GM23338 (cell line): ENCODE measurements at regions not wholly inside any gene's neighbourhood (a gene's known extent, or its start where the extent isn't known, plus 50 kb on each side); places are given as distances from the start of the nearest gene placed in this dataset.

Experiments
- ATAC-seq: fragments of 200-7000 bp; cut with Tn5 transposase; 3 replicates; pipeline ENCODE4 v1.9.1; 2020
- DNase-seq: peaks from one replicate; pipeline ENCODE4 v3.0.0-alpha.2; 2015; ENCODE audit warnings: low spot score
- H2AFZ ChIP-seq: fragments of 200-600 bp; sonication (generic); 2 replicates; pipeline ENCODE4 v1.8.0; 2016; ENCODE audit warnings: antibody characterized with exemption, mild to moderate bottlenecking, moderate library complexity
- H3F3A ChIP-seq: fragments of 200-600 bp; sonication (generic); replicated peaks from 2 replicates; pipeline ENCODE4 v1.8.0; 2017; ENCODE audit warnings: antibody characterized with exemption, mixed run types, low read depth
- H3K27ac ChIP-seq: fragments of 200-600 bp; sonication (generic); 2 replicates; pipeline ENCODE4 v1.6.1; 2016; ENCODE audit warnings: low read depth
- H3K27me3 ChIP-seq: fragments of 200-600 bp; sonication (generic); 2 replicates; pipeline ENCODE4 v1.8.0; 2016; ENCODE audit warnings: mild to moderate bottlenecking, mixed run types, moderate library complexity; ENCODE audit not compliant: insufficient read depth
- H3K36me3 ChIP-seq: fragments of 200-600 bp; sonication (generic); 2 replicates; pipeline ENCODE4 v1.8.0; 2016; ENCODE audit warnings: mild to moderate bottlenecking; ENCODE audit not compliant: insufficient read depth
- H3K4me1 ChIP-seq: fragments of 200-600 bp; sonication (generic); 2 replicates; pipeline ENCODE4 v1.8.0; 2016; ENCODE audit warnings: mild to moderate bottlenecking, moderate library complexity; ENCODE audit not compliant: insufficient read depth
- H3K4me2 ChIP-seq: fragments of 200-600 bp; sonication (generic); 2 replicates; pipeline ENCODE4 v1.7.1; 2017; ENCODE audit warnings: mixed run types
- H3K4me3 ChIP-seq: fragments of 200-600 bp; sonication (generic); 2 replicates; pipeline ENCODE4 v1.6.1; 2016; ENCODE audit warnings: mixed run types
- H3K79me2 ChIP-seq: fragments of 200-600 bp; sonication (generic); replicated peaks from 2 replicates; pipeline ENCODE4 v1.8.0; 2017; ENCODE audit warnings: mild to moderate bottlenecking; ENCODE audit not compliant: insufficient read depth
- H3K9me2 ChIP-seq: fragments of 200-600 bp; sonication (generic); 2 replicates; pipeline ENCODE4 v1.8.0; 2017; ENCODE audit not compliant: insufficient read depth
- H4K20me1 ChIP-seq: fragments of 200-600 bp; sonication (generic); replicated peaks from 2 replicates; pipeline ENCODE4 v1.8.0; 2017; ENCODE audit warnings: mild to moderate bottlenecking; ENCODE audit not compliant: insufficient read depth
- H3K27ac Mint-ChIP-seq: 2 replicates; pipeline ENCODE4 v1.8.0; 2020; ENCODE audit warnings: inconsistent platforms, mild to moderate bottlenecking, moderate library complexity, mixed read lengths
- H3K27me3 Mint-ChIP-seq: 3 replicates; pipeline ENCODE4 v1.8.0; 2022; ENCODE audit warnings: low read depth, mild to moderate bottlenecking, moderate library complexity, mixed read lengths, inconsistent platforms; ENCODE audit not compliant: insufficient read depth, poor library complexity
- H3K36me3 Mint-ChIP-seq: 3 replicates; pipeline ENCODE4 v1.8.0; 2021; ENCODE audit warnings: low read depth, mild to moderate bottlenecking, inconsistent platforms, moderate library complexity, mixed read lengths
- H3K4me1 Mint-ChIP-seq: 3 replicates; pipeline ENCODE4 v1.8.0; 2020; ENCODE audit warnings: mild to moderate bottlenecking, inconsistent platforms, mixed read lengths
- H3K4me3 Mint-ChIP-seq: 3 replicates; pipeline ENCODE4 v1.8.0; 2021; ENCODE audit warnings: moderate library complexity, mild to moderate bottlenecking, inconsistent platforms, mixed read lengths
- H3K9me3 Mint-ChIP-seq: 3 replicates; pipeline ENCODE4 v1.8.0; 2020; ENCODE audit warnings: moderate library complexity, mild to moderate bottlenecking, inconsistent platforms, mixed read lengths
- ETS1 ChIP-seq: IDR thresholded peaks from 2 replicates; pipeline ENCODE4 v1.6.1; 2016; ENCODE audit warnings: antibody characterized with exemption
- EZH2phosphoT487 ChIP-seq: fragments of 200-600 bp; sonication (generic); IDR thresholded peaks from one replicate; pipeline ENCODE4 v1.8.1; 2018; ENCODE audit warnings: antibody characterized with exemption; ENCODE audit not compliant: unreplicated experiment
- POLR2AphosphoS5 ChIP-seq: IDR thresholded peaks from 2 replicates; pipeline ENCODE4 v1.6.1; 2016; ENCODE audit warnings: antibody characterized with exemption, low read depth
- STAT1 ChIP-seq: IDR thresholded peaks from one replicate; pipeline ENCODE4 v1.6.1; 2016; ENCODE audit warnings: antibody characterized with exemption; ENCODE audit not compliant: unreplicated experiment
- ZNF331 ChIP-seq: fragments of 250-450 bp; sonication (Bioruptor Pico); IDR thresholded peaks from 2 replicates; pipeline ENCODE4 v1.5.0; 2020; ENCODE audit warnings: low read depth, mild to moderate bottlenecking, moderate library complexity
- TF ChIP-seq, protein P1 (sequence below): fragments of 250-450 bp; sonication (Bioruptor Pico); IDR thresholded peaks from 2 replicates; pipeline ENCODE4 v1.5.0; 2020; ENCODE audit warnings: mild to moderate bottlenecking, moderate library complexity
- TF ChIP-seq, protein P2 (sequence below), 2 experiments: fragments of 200-600 bp in 1 of 2; sonication (generic) in 1 of 2; conservative IDR thresholded peaks; 2 replicates each; pipeline versions ENCODE4 v1.5.1 to v1.6.1; 2016 to 2017; ENCODE audit warnings: antibody characterized with exemption in 2 of 2, low read depth in 2 of 2, mild to moderate bottlenecking in 2 of 2, moderate library complexity in 1 of 2

DNA sequence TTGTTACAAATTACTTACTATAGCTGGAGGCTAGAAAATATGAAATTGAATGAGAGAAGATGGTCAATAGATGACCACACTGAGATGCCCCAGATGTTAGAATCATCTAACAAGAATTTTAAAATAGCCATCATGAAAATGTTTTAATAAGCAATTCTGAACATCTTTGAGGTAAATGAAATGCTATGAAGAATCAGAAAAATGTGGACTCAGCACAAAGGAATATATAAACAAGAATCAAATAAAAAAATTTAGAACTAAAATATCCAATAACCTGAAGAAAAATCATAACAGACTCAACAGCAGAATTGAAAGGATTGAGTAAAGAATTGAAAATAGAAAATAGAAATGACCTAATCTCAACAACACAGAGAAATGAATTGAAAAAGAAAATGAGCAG is 248.5 kb downstream of the PRDM9 start:
- H3K9me3 Mint-ChIP-seq, result peaks cover 6% of the 10 kb centered on the region
- Histone ChIP-seq H3K79me2 (no peaks in the 10 kb centered on the region), H3K36me3 (no peaks in the 10 kb centered on the region; the same call in 1 of the 2 replicates), H3K27me3 (no peaks in the 10 kb centered on the region), H3K27ac (no peak overlapping the region), H3K4me1 (no peaks in the 10 kb centered on the region), H3K4me2 (no peak overlapping the region), H4K20me1 (no peaks in the 10 kb centered on the region), H3F3A (no peaks in the 10 kb centered on the region), H2AFZ (no peak overlapping the region), H3K9me2 (no peaks in the 10 kb centered on the region), H3K4me3 (no peak overlapping the region)
- DNase-seq, result no peak
- no peak for ATAC-seq
- TF ChIP-seq ZNF331 (CRISPR knock-in tag), result no peak
- no peak for TF ChIP-seq ETS1
- TF ChIP-seq, protein P1, sequence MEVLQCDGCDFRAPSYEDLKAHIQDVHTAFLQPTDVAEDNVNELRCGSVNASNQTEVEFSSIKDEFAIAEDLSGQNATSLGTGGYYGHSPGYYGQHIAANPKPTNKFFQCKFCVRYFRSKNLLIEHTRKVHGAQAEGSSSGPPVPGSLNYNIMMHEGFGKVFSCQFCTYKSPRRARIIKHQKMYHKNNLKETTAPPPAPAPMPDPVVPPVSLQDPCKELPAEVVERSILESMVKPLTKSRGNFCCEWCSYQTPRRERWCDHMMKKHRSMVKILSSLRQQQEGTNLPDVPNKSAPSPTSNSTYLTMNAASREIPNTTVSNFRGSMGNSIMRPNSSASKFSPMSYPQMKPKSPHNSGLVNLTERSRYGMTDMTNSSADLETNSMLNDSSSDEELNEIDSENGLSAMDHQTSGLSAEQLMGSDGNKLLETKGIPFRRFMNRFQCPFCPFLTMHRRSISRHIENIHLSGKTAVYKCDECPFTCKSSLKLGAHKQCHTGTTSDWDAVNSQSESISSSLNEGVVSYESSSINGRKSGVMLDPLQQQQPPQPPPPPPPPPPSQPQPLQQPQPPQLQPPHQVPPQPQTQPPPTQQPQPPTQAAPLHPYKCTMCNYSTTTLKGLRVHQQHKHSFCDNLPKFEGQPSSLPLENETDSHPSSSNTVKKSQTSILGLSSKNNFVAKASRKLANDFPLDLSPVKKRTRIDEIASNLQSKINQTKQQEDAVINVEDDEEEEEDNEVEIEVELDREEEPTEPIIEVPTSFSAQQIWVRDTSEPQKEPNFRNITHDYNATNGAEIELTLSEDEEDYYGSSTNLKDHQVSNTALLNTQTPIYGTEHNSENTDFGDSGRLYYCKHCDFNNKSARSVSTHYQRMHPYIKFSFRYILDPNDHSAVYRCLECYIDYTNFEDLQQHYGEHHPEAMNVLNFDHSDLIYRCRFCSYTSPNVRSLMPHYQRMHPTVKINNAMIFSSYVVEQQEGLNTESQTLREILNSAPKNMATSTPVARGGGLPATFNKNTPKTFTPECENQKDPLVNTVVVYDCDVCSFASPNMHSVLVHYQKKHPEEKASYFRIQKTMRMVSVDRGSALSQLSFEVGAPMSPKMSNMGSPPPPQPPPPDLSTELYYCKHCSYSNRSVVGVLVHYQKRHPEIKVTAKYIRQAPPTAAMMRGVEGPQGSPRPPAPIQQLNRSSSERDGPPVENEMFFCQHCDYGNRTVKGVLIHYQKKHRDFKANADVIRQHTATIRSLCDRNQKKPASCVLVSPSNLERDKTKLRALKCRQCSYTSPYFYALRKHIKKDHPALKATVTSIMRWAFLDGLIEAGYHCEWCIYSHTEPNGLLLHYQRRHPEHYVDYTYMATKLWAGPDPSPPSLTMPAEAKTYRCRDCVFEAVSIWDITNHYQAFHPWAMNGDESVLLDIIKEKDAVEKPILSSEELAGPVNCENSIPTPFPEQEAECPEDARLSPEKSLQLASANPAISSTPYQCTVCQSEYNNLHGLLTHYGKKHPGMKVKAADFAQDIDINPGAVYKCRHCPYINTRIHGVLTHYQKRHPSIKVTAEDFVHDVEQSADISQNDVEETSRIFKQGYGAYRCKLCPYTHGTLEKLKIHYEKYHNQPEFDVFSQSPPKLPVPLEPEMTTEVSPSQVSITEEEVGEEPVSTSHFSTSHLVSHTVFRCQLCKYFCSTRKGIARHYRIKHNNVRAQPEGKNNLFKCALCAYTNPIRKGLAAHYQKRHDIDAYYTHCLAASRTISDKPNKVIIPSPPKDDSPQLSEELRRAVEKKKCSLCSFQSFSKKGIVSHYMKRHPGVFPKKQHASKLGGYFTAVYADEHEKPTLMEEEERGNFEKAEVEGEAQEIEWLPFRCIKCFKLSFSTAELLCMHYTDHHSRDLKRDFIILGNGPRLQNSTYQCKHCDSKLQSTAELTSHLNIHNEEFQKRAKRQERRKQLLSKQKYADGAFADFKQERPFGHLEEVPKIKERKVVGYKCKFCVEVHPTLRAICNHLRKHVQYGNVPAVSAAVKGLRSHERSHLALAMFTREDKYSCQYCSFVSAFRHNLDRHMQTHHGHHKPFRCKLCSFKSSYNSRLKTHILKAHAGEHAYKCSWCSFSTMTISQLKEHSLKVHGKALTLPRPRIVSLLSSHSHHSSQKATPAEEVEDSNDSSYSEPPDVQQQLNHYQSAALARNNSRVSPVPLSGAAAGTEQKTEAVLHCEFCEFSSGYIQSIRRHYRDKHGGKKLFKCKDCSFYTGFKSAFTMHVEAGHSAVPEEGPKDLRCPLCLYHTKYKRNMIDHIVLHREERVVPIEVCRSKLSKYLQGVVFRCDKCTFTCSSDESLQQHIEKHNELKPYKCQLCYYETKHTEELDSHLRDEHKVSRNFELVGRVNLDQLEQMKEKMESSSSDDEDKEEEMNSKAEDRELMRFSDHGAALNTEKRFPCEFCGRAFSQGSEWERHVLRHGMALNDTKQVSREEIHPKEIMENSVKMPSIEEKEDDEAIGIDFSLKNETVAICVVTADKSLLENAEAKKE (CRISPR knock-in tag), result no peak
- TF ChIP-seq, protein P2, sequence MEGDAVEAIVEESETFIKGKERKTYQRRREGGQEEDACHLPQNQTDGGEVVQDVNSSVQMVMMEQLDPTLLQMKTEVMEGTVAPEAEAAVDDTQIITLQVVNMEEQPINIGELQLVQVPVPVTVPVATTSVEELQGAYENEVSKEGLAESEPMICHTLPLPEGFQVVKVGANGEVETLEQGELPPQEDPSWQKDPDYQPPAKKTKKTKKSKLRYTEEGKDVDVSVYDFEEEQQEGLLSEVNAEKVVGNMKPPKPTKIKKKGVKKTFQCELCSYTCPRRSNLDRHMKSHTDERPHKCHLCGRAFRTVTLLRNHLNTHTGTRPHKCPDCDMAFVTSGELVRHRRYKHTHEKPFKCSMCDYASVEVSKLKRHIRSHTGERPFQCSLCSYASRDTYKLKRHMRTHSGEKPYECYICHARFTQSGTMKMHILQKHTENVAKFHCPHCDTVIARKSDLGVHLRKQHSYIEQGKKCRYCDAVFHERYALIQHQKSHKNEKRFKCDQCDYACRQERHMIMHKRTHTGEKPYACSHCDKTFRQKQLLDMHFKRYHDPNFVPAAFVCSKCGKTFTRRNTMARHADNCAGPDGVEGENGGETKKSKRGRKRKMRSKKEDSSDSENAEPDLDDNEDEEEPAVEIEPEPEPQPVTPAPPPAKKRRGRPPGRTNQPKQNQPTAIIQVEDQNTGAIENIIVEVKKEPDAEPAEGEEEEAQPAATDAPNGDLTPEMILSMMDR (conservative IDR thresholded peaks at IDR 0.05; ENCODE audit: low read depth in 2 of 2), result no peak
- TF ChIP-seq EZH2phosphoT487, result no peak
- no peak for TF ChIP-seq POLR2AphosphoS5
- no peak for TF ChIP-seq STAT1
- peaks cover 5% of the 10 kb centered on the region for H3K36me3 Mint-ChIP-seq
- H3K27me3 Mint-ChIP-seq, result no peaks in the 10 kb centered on the region
- no peaks in the 10 kb centered on the region for H3K4me1 Mint-ChIP-seq
- no peak overlapping the region for H3K27ac Mint-ChIP-seq
- no peak overlapping the region for H3K4me3 Mint-ChIP-seq
